HG03045 (cell line): ENCODE measurements at regions not wholly inside any gene's neighbourhood (a gene's known extent, or its start where the extent isn't known, plus 50 kb on each side); places are given as distances from the start of the nearest gene placed in this dataset.

Experiments
- ATAC-seq: cut with Tn5 transposase; IDR thresholded peaks from one replicate; pipeline ENCODE4 v1.9.1; 2021; ENCODE audit warnings: mild to moderate bottlenecking, moderate library complexity; ENCODE audit not compliant: unreplicated experiment

- no peak for ATAC-seq
These were observed 359.0 kb downstream of the ADRA2A start for GRCh38 chr10:111435871-111436270.

GRCh38 chr10:111439034-111439842 lies 362.4 kb downstream of the ADRA2A start:
- ATAC-seq = no peak

DNA sequence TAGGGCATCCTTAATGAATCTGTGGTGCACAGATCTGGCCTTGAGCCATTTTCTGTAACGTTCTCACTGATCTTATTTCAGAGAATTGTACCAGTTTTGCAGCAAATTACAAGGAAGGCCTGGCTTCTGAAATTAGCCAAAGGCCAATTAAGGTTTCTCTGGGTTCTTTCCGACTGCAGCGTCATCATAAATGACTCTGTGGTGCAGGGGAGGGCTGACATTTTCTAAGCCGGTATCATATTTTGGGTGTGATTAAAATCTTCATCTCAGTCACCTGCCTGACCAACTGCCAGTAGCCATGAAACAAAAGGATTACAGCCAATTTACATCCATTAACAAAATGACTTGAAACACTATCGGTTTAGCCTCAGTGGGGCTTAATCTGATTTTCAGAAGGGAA lies 363.7 kb downstream of the ADRA2A start:
- ATAC-seq = no peak

GRCh38 chr10:111445667-111446066 lies 368.8 kb downstream of the ADRA2A start:
- no peak for ATAC-seq

- no peak for ATAC-seq
These were observed 370.1 kb downstream of the ADRA2A start for GRCh38 chr10:111446966-111447365.

GRCh38 chr10:111452153-111452552 lies 375.3 kb downstream of the ADRA2A start:
- ATAC-seq = no peak

GRCh38 chr10:111455776-111456426 lies 379.1 kb downstream of the ADRA2A start:
- ATAC-seq = no peak

GRCh38 chr10:111458256-111458655 lies 381.4 kb downstream of the ADRA2A start:
- no peak for ATAC-seq

DNA sequence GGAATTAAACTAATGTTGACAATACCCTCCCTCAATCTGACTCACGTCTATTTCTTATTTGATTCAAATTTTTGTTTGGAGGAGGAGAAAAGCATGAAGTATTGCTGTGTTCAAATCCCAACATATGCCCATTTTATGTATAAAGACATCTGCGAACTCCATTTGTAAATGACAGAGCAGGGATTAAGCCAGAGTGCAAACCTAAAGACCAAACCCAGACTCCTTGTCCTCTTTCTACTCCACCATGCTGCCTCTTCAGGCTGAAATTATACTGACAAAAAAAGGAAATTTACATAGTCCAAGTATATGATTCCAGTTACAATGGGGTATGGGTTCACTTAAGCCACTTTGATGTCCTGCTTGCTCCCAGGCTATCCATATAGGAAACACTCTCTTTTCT lies 383.1 kb downstream of the ADRA2A start:
- ATAC-seq = no peak

DNA sequence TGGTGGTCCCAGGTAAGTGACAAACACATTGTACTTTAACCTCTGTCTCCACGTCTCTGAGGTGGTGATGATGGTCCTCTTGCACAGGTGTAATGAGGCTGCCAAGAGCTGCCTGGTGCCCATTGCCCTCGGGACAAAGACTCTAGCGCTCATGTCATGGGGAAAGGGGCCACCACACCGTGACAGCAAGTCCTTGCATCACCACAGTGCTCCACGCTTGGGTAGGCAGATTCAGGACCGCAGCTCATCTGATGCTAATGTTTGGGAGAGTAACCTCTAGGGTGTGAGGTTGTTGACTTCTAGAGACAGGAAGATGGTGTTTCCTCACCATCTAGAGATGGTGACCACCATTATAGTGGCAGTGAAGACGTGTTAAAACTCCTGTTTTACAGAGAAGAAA lies 395.6 kb downstream of the ADRA2A start:
- no peak for ATAC-seq

DNA sequence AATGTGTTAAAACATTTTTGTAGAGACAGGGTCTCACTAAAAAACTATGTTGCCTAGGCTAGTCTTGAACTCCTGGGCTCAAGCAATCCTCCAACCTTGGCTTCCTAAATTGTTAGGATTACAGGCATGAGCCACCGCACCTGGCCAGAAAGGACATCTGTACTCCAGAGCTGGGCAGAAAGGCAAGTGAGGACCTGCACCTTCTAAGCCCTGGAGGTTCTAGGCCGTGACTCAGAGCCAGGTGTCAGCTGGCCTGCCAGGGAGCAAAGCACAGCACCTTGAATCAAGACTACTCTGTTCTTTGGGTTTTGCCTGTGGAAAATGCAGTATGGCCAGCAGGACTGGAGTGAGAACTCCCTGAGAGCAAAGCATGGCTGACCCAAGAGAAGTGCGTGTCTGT lies 396.5 kb downstream of the ADRA2A start:
- no peak for ATAC-seq

DNA sequence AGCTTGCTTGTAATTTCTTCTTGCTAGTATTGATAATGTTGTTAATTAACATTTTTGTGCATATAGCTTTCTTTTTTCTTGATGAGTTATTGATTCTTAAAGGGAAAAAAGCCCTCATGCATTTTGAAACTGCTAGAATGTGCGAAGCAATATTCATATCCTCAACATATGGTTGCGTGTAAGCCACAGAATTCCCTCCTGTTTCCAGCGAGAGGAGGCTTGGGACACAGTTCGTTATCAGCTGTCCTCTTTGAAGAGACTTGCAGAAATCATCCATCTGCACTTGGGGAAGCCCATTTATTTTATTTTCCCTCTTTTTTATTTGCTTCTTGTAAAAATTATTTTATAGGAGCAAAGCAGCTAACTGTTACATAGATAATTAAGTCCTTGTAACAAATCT lies 398.0 kb downstream of the ADRA2A start:
- no peak for ATAC-seq

GRCh38 chr10:111475720-111476119 lies 398.9 kb downstream of the ADRA2A start:
- no peak for ATAC-seq

DNA sequence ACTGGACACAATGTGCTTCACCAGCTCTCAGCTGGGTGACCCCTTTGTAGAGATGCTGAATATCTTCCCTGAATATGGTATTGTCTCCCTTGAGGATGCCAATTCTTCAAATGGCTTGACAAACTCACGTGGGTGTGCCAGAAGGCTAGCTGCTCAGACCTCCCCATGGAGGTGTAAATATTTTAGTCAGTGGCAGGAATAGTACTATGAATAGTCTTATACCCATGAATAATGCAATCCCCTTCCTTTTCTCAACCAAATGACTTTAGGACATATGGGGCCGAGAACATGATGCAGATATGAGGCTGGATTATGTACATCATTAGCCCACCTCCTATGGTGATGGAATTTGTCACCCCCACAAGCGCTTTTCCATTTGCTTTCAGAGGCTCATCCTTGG lies 401.8 kb downstream of the ADRA2A start:
- ATAC-seq = no peak

GRCh38 chr10:111479966-111480365 lies 403.1 kb downstream of the ADRA2A start:
- ATAC-seq = no peak

DNA sequence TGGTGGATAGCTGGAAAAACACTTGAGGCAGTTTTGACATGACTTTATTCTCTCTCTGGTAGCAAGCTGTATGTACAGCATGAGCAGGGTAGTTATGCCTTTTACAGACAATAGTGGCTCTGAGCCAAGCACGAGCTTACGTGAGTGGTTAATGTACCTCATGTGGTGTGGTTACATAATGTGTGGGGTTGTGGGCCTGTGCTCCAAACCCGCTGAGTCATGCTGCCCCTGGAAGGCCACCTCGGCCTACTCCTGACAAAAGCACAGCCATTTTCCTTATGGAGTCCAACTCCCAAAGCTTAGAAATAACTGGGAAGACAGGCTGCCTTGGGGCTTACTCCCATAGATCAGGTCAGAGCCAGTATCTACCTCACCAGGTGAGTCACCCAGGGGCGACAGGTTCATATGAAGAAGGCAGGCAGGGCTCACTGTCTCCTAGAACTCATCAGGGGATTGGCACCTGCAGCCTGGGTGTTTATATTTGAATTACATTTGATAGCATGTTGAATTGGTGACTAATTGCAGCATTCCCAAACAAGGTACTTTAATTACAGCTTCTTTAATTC lies 404.5 kb downstream of the ADRA2A start:
- ATAC-seq = no peak

DNA sequence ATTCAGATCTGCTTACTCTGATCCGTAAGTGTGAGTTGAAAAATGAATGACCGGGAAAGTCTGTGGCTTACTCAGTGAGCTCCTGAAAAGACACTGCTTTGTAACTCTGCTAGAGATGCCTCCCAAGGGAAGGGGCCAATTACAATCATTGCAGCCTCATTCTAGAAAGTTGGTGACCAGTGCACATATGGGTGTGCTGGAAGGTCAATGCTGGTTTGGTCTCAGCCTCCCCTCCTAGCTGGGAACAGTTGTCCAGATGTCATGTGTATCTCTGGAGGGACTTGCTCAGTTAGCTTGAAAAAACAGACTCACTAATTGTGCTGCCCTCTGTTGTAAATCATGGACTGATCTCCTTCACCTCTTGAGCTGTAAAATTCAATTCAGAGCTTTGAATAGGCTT lies 405.0 kb downstream of the ADRA2A start:
- no peak for ATAC-seq

- ATAC-seq = no peak
These were observed 405.9 kb downstream of the ADRA2A start for GRCh38 chr10:111482621-111483216.

DNA sequence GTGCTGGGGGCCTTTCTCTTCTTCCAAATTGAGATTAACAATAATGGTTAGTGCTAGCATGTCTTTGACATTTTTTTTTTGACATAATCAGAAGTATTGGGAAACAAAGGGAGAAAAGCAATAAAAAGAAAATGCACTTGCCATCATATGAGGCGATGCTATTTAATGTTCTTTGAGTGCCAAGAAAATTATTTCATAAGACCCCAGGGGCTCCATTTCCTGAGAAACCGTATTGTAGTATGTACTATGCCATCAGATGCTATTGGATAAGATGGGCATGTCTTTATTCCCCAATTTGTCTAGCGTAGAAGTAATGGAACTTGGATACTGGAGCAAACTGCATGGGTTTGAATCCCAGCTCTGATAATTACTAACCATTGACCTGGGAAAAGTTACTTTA lies 408.9 kb downstream of the ADRA2A start:
- no peak for ATAC-seq

- no peak for ATAC-seq
These were observed 409.5 kb downstream of the ADRA2A start for GRCh38 chr10:111486346-111486745.

GRCh38 chr10:111488668-111489067 lies 411.8 kb downstream of the ADRA2A start:
- no peak for ATAC-seq

- ATAC-seq = no peak
These were observed 414.3 kb downstream of the ADRA2A start for GRCh38 chr10:111491154-111491553.
